ENCODE measurements at regions not wholly inside any gene's neighbourhood (a gene's known extent, or its start where the extent isn't known, plus 50 kb on each side); places are given as distances from the start of the nearest gene placed in this dataset.

GRCh38 chr4:36779601-36780000, 464.9 kb upstream of the NWD2 start:
- peaks cover 4% of the 10 kb centered on the region; the same call in 1 of the 2 replicates for H3K4me1 ChIP-seq (ENCODE audit: low read length)
- no peaks in the 10 kb centered on the region for H3K27me3 ChIP-seq (ENCODE audit: low read depth, low read length)
- no peaks in the 10 kb centered on the region for H3K79me2 ChIP-seq (ENCODE audit: low read length)
- TF ChIP-seq CTCF (IDR thresholded peaks at IDR 0.05; ENCODE audit: low read depth, low read length) (no peak), EZH2phosphoT487 (IDR thresholded peaks at IDR 0.05; ENCODE audit: low read depth) (no peak)
- no peak overlapping the region for H3K9ac ChIP-seq (ENCODE audit: low read length)
- no peak overlapping the region for H2AFZ ChIP-seq (ENCODE audit: low read depth, low read length)
- no peaks in the 10 kb centered on the region for H4K20me1 ChIP-seq (ENCODE audit: insufficient read depth, low read length)
- no peaks in the 10 kb centered on the region for H3K9me3 ChIP-seq (ENCODE audit: insufficient read depth, low read length)
- no peak overlapping the region for H3K27ac ChIP-seq (ENCODE audit: low read length)
- H3K4me2 ChIP-seq (ENCODE audit: low read length) = no peak overlapping the region
- H3K36me3 ChIP-seq (replicated peaks; ENCODE audit: low read depth, low read length) = no peaks in the 10 kb centered on the region
- no peak overlapping the region for H3K4me3 ChIP-seq (ENCODE audit: low read length)

GRCh38 chr4:36785973-36786372, 458.6 kb upstream of the NWD2 start:
- Histone ChIP-seq H3K9me3 (ENCODE audit: insufficient read depth, low read length) (no peaks in the 10 kb centered on the region), H3K4me2 (ENCODE audit: low read length) (no peak overlapping the region), H3K79me2 (ENCODE audit: low read length) (no peaks in the 10 kb centered on the region), H3K9ac (ENCODE audit: low read length) (no peak overlapping the region), H3K27ac (ENCODE audit: low read length) (no peak overlapping the region), H2AFZ (ENCODE audit: low read depth, low read length) (no peak overlapping the region), H3K27me3 (ENCODE audit: low read depth, low read length) (no peaks in the 10 kb centered on the region), H3K4me1 (ENCODE audit: low read length) (no peaks in the 10 kb centered on the region), H4K20me1 (ENCODE audit: insufficient read depth, low read length) (no peaks in the 10 kb centered on the region), H3K4me3 (ENCODE audit: low read length) (no peak overlapping the region), H3K36me3 (replicated peaks; ENCODE audit: low read depth, low read length) (no peaks in the 10 kb centered on the region)
- TF ChIP-seq EZH2phosphoT487 (IDR thresholded peaks at IDR 0.05; ENCODE audit: low read depth) (no peak), CTCF (IDR thresholded peaks at IDR 0.05; ENCODE audit: low read depth, low read length) (no peak)

- no peak overlapping the region for H3K4me2 ChIP-seq (ENCODE audit: low read length)
- TF ChIP-seq CTCF (IDR thresholded peaks at IDR 0.05; ENCODE audit: low read depth, low read length) (no peak), EZH2phosphoT487 (IDR thresholded peaks at IDR 0.05; ENCODE audit: low read depth) (no peak)
- H3K9ac ChIP-seq (ENCODE audit: low read length) = no peak overlapping the region
- H3K27me3 ChIP-seq (ENCODE audit: low read depth, low read length) = no peaks in the 10 kb centered on the region
- no peak overlapping the region for H3K27ac ChIP-seq (ENCODE audit: low read length)
- H3K9me3 ChIP-seq (ENCODE audit: insufficient read depth, low read length) = no peaks in the 10 kb centered on the region
- H3K36me3 ChIP-seq (replicated peaks; ENCODE audit: low read depth, low read length) = no peaks in the 10 kb centered on the region
- H3K4me3 ChIP-seq (ENCODE audit: low read length) = no peak overlapping the region
- H3K79me2 ChIP-seq (ENCODE audit: low read length) = no peaks in the 10 kb centered on the region
- no peaks in the 10 kb centered on the region for H3K4me1 ChIP-seq (ENCODE audit: low read length)
- no peaks in the 10 kb centered on the region for H4K20me1 ChIP-seq (ENCODE audit: insufficient read depth, low read length)
- no peak overlapping the region for H2AFZ ChIP-seq (ENCODE audit: low read depth, low read length)
Observed at GRCh38 chr4:36786519-36786918, 458.0 kb upstream of the NWD2 start.

- Histone ChIP-seq H3K79me2 (ENCODE audit: low read length) (no peaks in the 10 kb centered on the region), H3K36me3 (replicated peaks; ENCODE audit: low read depth, low read length) (no peaks in the 10 kb centered on the region), H3K9ac (ENCODE audit: low read length) (no peak overlapping the region), H3K9me3 (ENCODE audit: insufficient read depth, low read length) (peaks cover 5% of the 10 kb centered on the region; the same call in 1 of the 2 replicates), H3K27me3 (ENCODE audit: low read depth, low read length) (no peaks in the 10 kb centered on the region), H3K4me3 (ENCODE audit: low read length) (no peak overlapping the region), H4K20me1 (ENCODE audit: insufficient read depth, low read length) (no peaks in the 10 kb centered on the region), H3K27ac (ENCODE audit: low read length) (no peak overlapping the region), H3K4me2 (ENCODE audit: low read length) (no peak overlapping the region), H3K4me1 (ENCODE audit: low read length) (no peaks in the 10 kb centered on the region), H2AFZ (ENCODE audit: low read depth, low read length) (no peak overlapping the region)
- TF ChIP-seq EZH2phosphoT487 (IDR thresholded peaks at IDR 0.05; ENCODE audit: low read depth) = no peak
Observed at GRCh38 chr4:36794716-36795115, 449.8 kb upstream of the NWD2 start.

DNA sequence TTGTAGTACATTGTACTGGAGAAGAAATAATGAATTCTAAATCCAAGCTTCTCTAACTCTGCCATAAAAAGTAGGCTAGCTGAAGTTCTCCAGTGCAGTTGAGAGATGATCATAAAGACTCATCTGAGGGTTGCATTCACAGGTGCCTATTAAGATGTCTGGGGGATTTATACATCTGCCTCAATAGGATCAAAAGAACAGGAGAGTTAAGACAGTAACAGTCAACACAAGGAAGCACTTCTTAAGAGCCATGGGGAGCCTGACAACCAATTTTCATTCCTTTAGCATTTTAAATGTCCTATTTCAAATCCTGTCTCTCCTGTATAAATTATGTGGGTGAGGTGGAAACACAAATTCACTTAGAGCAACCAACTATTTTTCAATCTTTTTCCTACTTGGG, 432.4 kb upstream of the NWD2 start:
- Histone ChIP-seq H3K9ac (ENCODE audit: low read length) (no peak overlapping the region), H3K36me3 (replicated peaks; ENCODE audit: low read depth, low read length) (no peaks in the 10 kb centered on the region), H3K27ac (ENCODE audit: low read length) (no peak overlapping the region), H3K4me2 (ENCODE audit: low read length) (no peak overlapping the region), H2AFZ (ENCODE audit: low read depth, low read length) (no peak overlapping the region), H3K27me3 (ENCODE audit: low read depth, low read length) (no peaks in the 10 kb centered on the region), H3K79me2 (ENCODE audit: low read length) (no peaks in the 10 kb centered on the region), H3K4me1 (ENCODE audit: low read length) (no peaks in the 10 kb centered on the region), H3K9me3 (ENCODE audit: insufficient read depth, low read length) (no peaks in the 10 kb centered on the region), H4K20me1 (ENCODE audit: insufficient read depth, low read length) (no peaks in the 10 kb centered on the region), H3K4me3 (ENCODE audit: low read length) (no peak overlapping the region)
- TF ChIP-seq EZH2phosphoT487 (IDR thresholded peaks at IDR 0.05; ENCODE audit: low read depth) (no peak), CTCF (IDR thresholded peaks at IDR 0.05; ENCODE audit: low read depth, low read length) (no peak)
